Tibial nerve (tissue), 3 donors: ENCODE measurements at regions not wholly inside any gene's neighbourhood (a gene's known extent, or its start where the extent isn't known, plus 50 kb on each side); places are given as distances from the start of the nearest gene placed in this dataset.

Source experiments
- CTCF ChIP-seq, 5 experiments: fragments of 200-600 bp in 3 of 5; fragments of 450-650 bp in 2 of 5; sonication (generic) in 3 of 5; IDR thresholded peaks; one replicate each; pipeline ENCODE4 v1.5.1; 2016 to 2019; ENCODE audit warnings: antibody characterized with exemption in 5 of 5, mild to moderate bottlenecking in 3 of 5, moderate library complexity in 2 of 5
- POLR2A ChIP-seq, 2 donors: fragments of 450-650 bp; IDR thresholded peaks; one replicate each; pipeline ENCODE4 v1.6.1; 2017; ENCODE audit warnings: antibody characterized with exemption in 2 of 2, mild to moderate bottlenecking in 2 of 2, moderate library complexity in 2 of 2

GRCh38 chr17:72447251-72447640 lies 326.4 kb downstream of the SOX9 start:
- TF ChIP-seq CTCF (IDR thresholded peaks at IDR 0.05) (no peak), POLR2A (IDR thresholded peaks at IDR 0.05) (no peak)
